Loucy (cell line): ENCODE measurements at regions not wholly inside any gene's neighbourhood (a gene's known extent, or its start where the extent isn't known, plus 50 kb on each side); places are given as distances from the start of the nearest gene placed in this dataset.

ENCODE experiments used
- H2AFZ ChIP-seq: fragments of 200-600 bp; sonication (generic); 2 replicates; pipeline ENCODE4 v1.6.0; 2016; ENCODE audit warnings: antibody characterized with exemption, mild to moderate bottlenecking, low read length, moderate library complexity
- H3F3A ChIP-seq: fragments of 200-600 bp; 2 replicates; pipeline ENCODE4 v1.6.0; 2016; ENCODE audit warnings: antibody characterized with exemption, low read depth, mild to moderate bottlenecking
- H3K27me3 ChIP-seq: fragments of 200-600 bp; sonication (generic); 2 replicates; pipeline ENCODE4 v1.6.1; 2014; ENCODE audit warnings: low read length, mild to moderate bottlenecking; ENCODE audit not compliant: insufficient read depth, poor library complexity, severe bottlenecking
- H3K36me3 ChIP-seq: fragments of 200-600 bp; sonication (generic); 2 replicates; pipeline ENCODE4 v1.6.1; 2016; ENCODE audit warnings: low read length; ENCODE audit not compliant: insufficient read depth
- H3K4me1 ChIP-seq: fragments of 200-600 bp; sonication (generic); 2 replicates; pipeline ENCODE4 v1.5.1; 2014; ENCODE audit warnings: low read length, mild to moderate bottlenecking; ENCODE audit not compliant: insufficient read depth, poor library complexity, severe bottlenecking
- H3K4me2 ChIP-seq: fragments of 200-600 bp; sonication (generic); 2 replicates; pipeline ENCODE4 v1.6.0; 2014; ENCODE audit warnings: antibody characterized with exemption, low read length, low read depth, mild to moderate bottlenecking; ENCODE audit not compliant: poor library complexity, severe bottlenecking
- H3K4me3 ChIP-seq: fragments of 200-600 bp; sonication (generic); 2 replicates; pipeline ENCODE4 v1.5.1; 2014; ENCODE audit warnings: low read length, mild to moderate bottlenecking, mixed read lengths; ENCODE audit not compliant: poor library complexity, severe bottlenecking
- H3K79me2 ChIP-seq: fragments of 200-600 bp; sonication (generic); 2 replicates; pipeline ENCODE4 v1.6.1; 2014; ENCODE audit warnings: low read length; ENCODE audit not compliant: insufficient read depth
- H3K9ac ChIP-seq: fragments of 200-600 bp; sonication (generic); 2 replicates; pipeline ENCODE4 v1.6.0; 2014; ENCODE audit warnings: mild to moderate bottlenecking, low read depth, low read length, moderate library complexity; ENCODE audit not compliant: poor library complexity, severe bottlenecking
- H3K9me2 ChIP-seq: fragments of 200-600 bp; sonication (generic); replicated peaks from 2 replicates; pipeline ENCODE4 v1.6.1; 2016; ENCODE audit warnings: low read depth, low read length, mixed read lengths
- H3K9me3 ChIP-seq: fragments of 200-600 bp; sonication (generic); 2 replicates; pipeline ENCODE4 v1.6.1; 2014; ENCODE audit warnings: mild to moderate bottlenecking, antibody characterized with exemption, low read length, low read depth; ENCODE audit not compliant: insufficient read depth
- H4K20me1 ChIP-seq: fragments of 200-600 bp; sonication (generic); 2 replicates; pipeline ENCODE4 v1.6.0; 2014; ENCODE audit warnings: antibody characterized with exemption, low read length, mild to moderate bottlenecking; ENCODE audit not compliant: insufficient read depth, poor library complexity, severe bottlenecking
- CTCF ChIP-seq: fragments of 200-600 bp; sonication (generic); conservative IDR thresholded peaks from 2 replicates; pipeline ENCODE4 v1.5.1; 2014; ENCODE audit warnings: mild to moderate bottlenecking, antibody characterized with exemption, low read length
- EZH2phosphoT487 ChIP-seq: fragments of 200-600 bp; IDR thresholded peaks from 2 replicates; pipeline ENCODE4 v1.6.1; 2018; ENCODE audit warnings: antibody characterized with exemption, mild to moderate bottlenecking, moderate library complexity, borderline replicate concordance

- Histone ChIP-seq H3K4me1 (no peaks in the 10 kb centered on the region), H3K9ac (no peak overlapping the region), H3K4me3 (no peak overlapping the region), H3K27me3 (no peaks in the 10 kb centered on the region), H3K9me2 (no peaks in the 10 kb centered on the region), H3K79me2 (no peaks in the 10 kb centered on the region), H3K9me3 (no peaks in the 10 kb centered on the region), H3K36me3 (no peaks in the 10 kb centered on the region), H3F3A (no peaks in the 10 kb centered on the region), H2AFZ (no peak overlapping the region), H4K20me1 (no peaks in the 10 kb centered on the region), H3K4me2 (no peak overlapping the region)
- TF ChIP-seq EZH2phosphoT487 (no peak), CTCF (no peak)
Observed at GRCh38 chr1:38300616-38301015, 254.0 kb upstream of the POU3F1 start.

- H4K20me1 ChIP-seq: no peaks in the 10 kb centered on the region
- H3K4me1 ChIP-seq: no peaks in the 10 kb centered on the region
- no peak overlapping the region for H3K4me2 ChIP-seq
- no peak for TF ChIP-seq CTCF
- no peak overlapping the region for H3K4me3 ChIP-seq
- H3K27me3 ChIP-seq: no peaks in the 10 kb centered on the region
- H3K9me3 ChIP-seq: no peaks in the 10 kb centered on the region
- H3K9me2 ChIP-seq: no peaks in the 10 kb centered on the region
- H3K36me3 ChIP-seq: no peaks in the 10 kb centered on the region
- no peak overlapping the region for H3K9ac ChIP-seq
- H3K79me2 ChIP-seq: no peaks in the 10 kb centered on the region
- no peak overlapping the region for H2AFZ ChIP-seq
- H3F3A ChIP-seq: no peaks in the 10 kb centered on the region
Observed at GRCh38 chr1:38297842-38298241, 251.2 kb upstream of the POU3F1 start.

- no peaks in the 10 kb centered on the region for H3K27me3 ChIP-seq
- no peaks in the 10 kb centered on the region for H3K4me1 ChIP-seq
- H2AFZ ChIP-seq: no peak overlapping the region
- H3F3A ChIP-seq: no peaks in the 10 kb centered on the region
- no peaks in the 10 kb centered on the region for H4K20me1 ChIP-seq
- no peaks in the 10 kb centered on the region for H3K36me3 ChIP-seq
- H3K4me2 ChIP-seq: no peak overlapping the region
- no peak overlapping the region for H3K4me3 ChIP-seq
- H3K79me2 ChIP-seq: no peaks in the 10 kb centered on the region
- no peaks in the 10 kb centered on the region for H3K9me2 ChIP-seq
- no peaks in the 10 kb centered on the region for H3K9me3 ChIP-seq
- H3K9ac ChIP-seq: no peak overlapping the region
- TF ChIP-seq EZH2phosphoT487: no peak
Observed at GRCh38 chr1:38297246-38297645, 250.7 kb upstream of the POU3F1 start.

- TF ChIP-seq EZH2phosphoT487 (no peak), CTCF (no peak)
- H3K27me3 ChIP-seq: no peaks in the 10 kb centered on the region
- H4K20me1 ChIP-seq: no peaks in the 10 kb centered on the region
- no peaks in the 10 kb centered on the region for H3F3A ChIP-seq
- H3K4me3 ChIP-seq: no peak overlapping the region
- H3K9ac ChIP-seq: no peak overlapping the region
- H3K4me2 ChIP-seq: no peak overlapping the region
- no peaks in the 10 kb centered on the region for H3K9me2 ChIP-seq
- no peaks in the 10 kb centered on the region for H3K36me3 ChIP-seq
- H2AFZ ChIP-seq: no peak overlapping the region
- no peaks in the 10 kb centered on the region for H3K4me1 ChIP-seq
- H3K9me3 ChIP-seq: no peaks in the 10 kb centered on the region
- no peaks in the 10 kb centered on the region for H3K79me2 ChIP-seq
Observed at GRCh38 chr1:38296047-38296446, 249.5 kb upstream of the POU3F1 start.
